ENCODE measurements at regions not wholly inside any gene's neighbourhood (a gene's known extent, or its start where the extent isn't known, plus 50 kb on each side); places are given as distances from the start of the nearest gene placed in this dataset.
"Not testable (repeated sequence)": the region's sequence is repeated elsewhere in the genome, so short reads cannot be mapped to it uniquely, and the experiment has no call there.

DNA sequence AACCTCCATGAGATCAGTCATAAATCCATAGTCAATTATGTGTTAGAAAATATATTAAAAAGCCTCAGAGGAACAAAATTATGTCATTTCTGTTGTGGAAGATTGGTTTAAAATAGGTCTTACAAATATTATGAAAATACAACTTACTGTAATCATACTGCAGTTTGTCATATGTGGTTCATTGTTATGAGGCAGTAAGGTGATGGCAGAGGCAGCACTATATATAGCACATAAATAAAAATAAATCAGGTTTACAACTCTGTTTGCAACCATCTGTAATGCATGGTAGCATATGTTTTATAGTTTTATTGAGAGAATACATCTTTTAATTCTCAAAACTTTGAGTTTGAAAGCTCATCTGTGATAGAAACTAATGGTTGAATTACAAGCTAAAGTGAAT, 651.4 kb downstream of the PCDH11X start:
- DNase-seq (ENCODE audit: low read depth): not testable (repeated sequence)

DNA sequence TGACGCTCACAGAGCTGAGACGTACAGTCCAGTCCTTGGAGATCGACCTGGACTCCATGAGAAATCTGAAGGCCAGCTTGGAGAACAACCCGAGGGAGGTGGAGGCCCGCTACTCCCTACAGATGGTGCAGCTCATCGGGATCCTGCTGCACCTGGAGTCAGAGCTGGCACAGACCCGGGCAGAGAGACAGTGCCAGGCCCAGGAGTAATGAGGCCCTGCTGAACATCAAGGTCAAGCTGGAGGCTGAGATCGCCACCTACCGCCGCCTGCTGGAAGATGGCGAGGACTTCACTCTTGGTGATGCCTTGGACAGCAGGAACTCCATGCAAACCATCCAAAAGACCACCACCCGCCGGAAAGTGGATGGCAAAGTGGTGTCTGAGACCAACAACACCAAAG, 681.4 kb downstream of the PCDH11X start:
- DNase-seq (ENCODE audit: low read depth): not testable (repeated sequence)

GRCh38 chrX:92480165-92480564, 701.0 kb downstream of the PCDH11X start:
- DNase-seq (ENCODE audit: low read depth): not testable (repeated sequence)

GRCh38 chrX:92485487-92485886, 706.3 kb downstream of the PCDH11X start:
- DNase-seq (ENCODE audit: low read depth): not testable (repeated sequence)

- DNase-seq (ENCODE audit: low read depth): not testable (repeated sequence)
Observed at GRCh38 chrX:92515270-92515669, 736.1 kb downstream of the PCDH11X start.

- not testable (repeated sequence) for DNase-seq (ENCODE audit: low read depth)
Observed at GRCh38 chrX:92528995-92529394, 749.8 kb downstream of the PCDH11X start.

DNA sequence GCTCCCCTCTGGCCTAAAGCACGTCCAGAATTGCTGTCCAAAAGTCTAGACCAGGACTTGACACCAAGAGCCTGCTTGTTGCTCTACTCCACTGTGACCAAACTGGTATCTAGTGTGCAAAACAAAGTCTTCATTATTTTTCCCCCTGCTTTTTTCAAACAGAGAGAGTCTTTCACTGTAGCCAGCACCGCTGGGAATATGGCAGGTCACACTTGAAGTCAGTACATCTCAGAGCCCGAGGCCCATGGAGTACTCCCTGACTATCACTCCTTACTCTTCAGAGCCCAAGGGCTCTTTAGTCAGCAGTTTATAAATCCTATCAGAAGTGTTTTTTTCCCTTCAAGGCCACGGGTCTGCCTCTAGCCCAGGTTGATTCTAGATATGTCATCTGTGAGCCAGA, 761.3 kb downstream of the PCDH11X start:
- not testable (repeated sequence) for DNase-seq (ENCODE audit: low read depth)

DNA sequence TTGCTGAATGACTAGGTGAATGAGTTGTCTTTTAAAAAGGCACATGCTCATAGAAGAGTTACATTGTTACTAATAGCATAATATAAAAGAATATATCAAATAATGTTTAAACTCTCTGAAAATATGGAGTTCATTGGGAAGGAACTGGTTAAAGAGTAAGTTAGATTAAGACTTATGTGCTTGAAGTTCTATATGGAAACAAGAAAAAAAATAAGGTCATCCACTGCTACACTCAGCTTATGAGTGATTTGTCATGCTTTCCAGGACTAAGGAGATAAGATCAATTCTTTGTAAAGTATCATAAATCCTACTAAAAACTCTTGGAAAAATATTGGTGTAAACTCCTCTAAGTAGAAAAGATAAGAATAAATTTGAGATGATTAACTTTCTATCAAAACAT, 779.1 kb downstream of the PCDH11X start:
- not testable (repeated sequence) for DNase-seq (ENCODE audit: low read depth)

DNA sequence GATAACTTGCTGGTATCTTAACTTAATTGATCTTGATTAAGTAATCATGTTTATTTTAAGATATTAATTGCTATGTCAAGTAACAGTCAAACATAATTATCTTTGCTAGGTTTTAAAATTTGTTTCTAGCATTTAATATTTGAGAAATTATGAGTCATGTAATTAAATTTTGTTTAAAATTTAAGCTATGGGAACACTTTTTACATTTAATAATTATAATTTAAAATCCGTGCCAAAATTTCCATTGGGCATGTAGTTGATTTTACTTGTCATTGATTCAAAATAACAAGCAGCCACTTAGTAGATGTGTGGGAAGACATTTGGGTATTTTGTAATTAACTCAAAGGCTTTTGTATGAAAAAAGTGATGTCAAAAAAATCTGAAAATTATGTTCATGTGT, 779.6 kb downstream of the PCDH11X start:
- DNase-seq (ENCODE audit: low read depth): not testable (repeated sequence)

DNA sequence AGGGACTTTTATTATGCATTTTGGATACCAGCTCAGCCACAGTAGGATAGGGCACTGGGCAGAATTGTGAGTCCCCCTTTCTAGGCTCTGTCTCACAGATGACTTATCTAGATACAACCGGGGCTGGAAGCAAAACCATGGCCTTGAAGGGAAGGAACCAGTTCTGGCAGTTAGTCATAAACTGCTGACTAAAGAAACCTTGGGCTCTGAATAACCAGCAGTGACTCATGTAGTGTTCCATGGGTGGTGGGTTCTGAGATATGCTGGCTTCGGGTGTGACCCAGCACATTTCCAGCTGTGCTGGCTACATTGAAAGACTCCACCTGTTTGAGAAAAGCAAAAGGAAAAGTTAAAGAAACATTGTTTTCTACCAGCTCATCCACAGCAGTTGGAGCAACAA, 780.9 kb downstream of the PCDH11X start:
- DNase-seq (ENCODE audit: low read depth): peak; percentile 53

DNA sequence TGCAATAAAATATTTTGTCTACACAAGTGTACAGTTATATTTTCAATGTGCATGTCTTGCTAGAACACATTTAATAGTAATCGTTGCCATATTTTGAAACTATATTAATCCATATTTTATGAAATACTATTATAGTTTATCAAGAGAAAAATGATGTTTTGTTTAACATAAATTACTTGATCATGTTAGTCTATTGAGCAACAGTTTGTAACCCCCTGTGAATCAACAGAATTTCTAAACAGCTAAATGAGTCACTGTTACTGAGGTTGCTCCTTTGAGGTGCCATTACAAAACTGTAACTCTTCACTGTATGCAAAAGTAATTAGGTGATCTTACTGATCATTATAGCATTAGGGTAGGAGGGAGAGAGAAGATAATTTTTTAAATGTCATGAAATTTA, 791.0 kb downstream of the PCDH11X start:
- peak; percentile 22 for DNase-seq (ENCODE audit: low read depth)

DNA sequence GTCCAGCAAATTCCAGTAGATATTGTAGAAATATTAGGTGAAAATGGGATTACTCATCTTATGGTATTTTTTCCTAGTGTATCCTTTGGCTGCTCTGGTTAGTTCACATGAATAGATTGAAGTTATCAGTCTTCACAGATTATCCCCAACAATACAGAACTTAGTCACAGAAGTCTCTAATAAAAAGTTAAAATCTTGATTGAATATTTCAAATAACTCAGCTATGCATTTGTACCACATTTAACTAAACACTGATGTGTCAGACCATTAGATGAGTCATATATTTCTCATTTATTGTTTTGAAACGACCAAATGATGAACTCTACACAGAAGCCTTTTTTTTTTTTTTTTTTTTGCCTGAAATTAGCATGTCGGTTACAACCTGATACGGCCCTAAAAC, 807.5 kb downstream of the PCDH11X start:
- not testable (repeated sequence) for DNase-seq (ENCODE audit: low read depth)

DNA sequence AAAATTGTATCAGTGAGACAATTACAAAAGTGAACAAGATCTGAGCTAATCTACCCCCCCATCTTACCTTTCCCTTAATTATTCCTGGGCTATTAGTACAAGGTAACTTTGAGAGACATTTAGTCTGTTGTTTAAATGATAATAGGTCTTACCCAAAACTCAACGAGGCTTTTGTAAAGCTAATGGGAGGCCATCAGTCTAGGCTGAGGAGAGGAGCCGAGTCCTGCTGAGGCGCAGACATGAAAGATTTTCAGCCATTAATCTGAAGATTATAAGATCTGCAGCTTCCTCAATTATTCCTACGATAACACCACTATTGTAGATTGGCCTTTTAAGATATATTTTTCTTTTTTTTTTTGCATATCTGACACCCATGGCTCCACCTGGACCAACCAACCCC, 810.5 kb downstream of the PCDH11X start:
- not testable (repeated sequence) for DNase-seq (ENCODE audit: low read depth)

DNA sequence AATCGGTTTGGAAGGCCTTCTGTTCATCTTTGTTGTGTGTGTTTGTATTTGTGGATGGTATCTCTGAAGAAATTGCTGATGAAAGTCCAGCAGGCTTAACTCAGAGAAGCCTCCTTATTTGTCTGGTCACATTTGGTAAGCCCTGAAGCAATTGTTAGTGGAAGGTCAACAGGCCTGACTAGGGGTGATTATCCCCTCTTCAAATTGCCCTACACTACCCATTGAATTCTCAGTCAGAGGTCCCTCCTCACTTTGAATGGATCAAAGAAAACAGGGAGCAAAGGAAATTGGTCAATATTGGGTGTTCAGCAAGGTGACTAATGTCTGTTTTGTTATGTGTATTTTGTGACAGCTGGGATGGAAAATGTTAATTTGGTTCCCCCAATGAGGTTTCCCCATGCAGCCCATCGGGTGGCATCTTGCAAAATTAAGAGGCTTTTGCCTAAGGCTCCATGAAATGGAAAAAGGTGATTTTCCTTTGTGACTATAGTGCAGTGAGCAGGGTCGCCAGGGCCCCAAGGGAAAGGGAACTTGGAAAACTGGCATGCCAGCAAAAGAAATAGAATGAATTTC, 811.6 kb downstream of the PCDH11X start:
- DNase-seq (ENCODE audit: low read depth): not testable (repeated sequence)

GRCh38 chrX:92611517-92611916, 832.3 kb downstream of the PCDH11X start:
- not testable (repeated sequence) for DNase-seq (ENCODE audit: low read depth)

- not testable (repeated sequence) for DNase-seq (ENCODE audit: low read depth)
Observed at GRCh38 chrX:92626699-92627098, 847.5 kb downstream of the PCDH11X start.

- DNase-seq (ENCODE audit: low read depth): not testable (repeated sequence)
Observed at GRCh38 chrX:92657593-92657992, 878.4 kb downstream of the PCDH11X start.

DNA sequence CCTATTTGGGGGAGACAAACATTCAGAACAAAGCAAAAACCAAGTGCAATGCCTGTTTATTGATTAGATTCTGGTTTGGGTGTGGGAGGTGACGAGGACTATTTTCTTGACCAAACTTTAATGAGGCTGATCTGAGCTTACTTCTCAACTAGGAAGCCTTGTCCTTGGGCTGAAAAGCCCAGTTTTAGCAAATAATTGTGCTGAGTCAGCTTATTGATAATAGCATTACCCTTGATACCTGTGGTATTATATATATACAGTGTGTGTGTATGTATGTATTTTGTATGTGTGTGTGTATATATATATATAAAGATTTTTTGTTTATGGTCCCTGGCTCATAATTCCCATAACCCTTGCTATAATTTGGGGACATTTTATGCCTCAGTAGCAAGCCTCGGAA, 880.6 kb downstream of the PCDH11X start:
- not testable (repeated sequence) for DNase-seq (ENCODE audit: low read depth)

GRCh38 chrX:92692796-92693195, 913.6 kb downstream of the PCDH11X start:
- DNase-seq (ENCODE audit: low read depth): not testable (repeated sequence)

DNA sequence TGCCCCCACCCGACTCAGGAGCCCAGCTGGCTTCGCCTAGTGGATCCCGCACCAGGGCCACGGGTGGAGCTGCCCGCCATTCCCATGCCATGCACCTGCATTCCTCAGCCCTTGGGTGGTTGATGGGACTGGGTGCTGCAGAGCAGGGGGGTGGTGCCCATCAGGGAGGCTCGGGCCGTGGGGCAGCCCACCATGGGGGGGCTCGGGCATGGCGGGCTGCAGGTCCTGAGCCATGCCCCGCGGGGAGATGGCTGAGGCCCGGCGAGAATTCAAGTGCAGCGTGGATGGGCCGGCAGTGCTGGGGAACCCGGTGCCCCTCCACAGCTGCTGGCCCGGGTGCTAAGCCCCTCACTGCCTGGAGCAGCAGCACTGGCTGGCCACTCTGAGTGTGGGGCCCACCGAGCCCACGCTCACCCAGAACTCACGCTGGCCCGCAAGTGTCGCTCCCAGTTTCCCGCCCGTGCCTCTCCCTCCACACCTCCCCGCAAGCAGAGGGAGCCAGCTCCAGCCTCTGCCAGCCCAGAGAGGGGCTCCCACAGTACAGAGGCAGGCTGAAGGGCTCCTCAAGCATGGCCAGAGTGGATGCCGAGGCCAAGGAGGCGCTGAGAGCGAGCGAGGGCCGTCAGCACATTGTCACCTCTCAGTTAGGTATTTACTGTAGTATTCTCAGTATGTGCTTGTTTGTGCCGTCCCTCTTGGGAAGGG, 920.4 kb downstream of the PCDH11X start:
- not testable (repeated sequence) for DNase-seq (ENCODE audit: low read depth)

GRCh38 chrX:92709784-92710183, 930.6 kb downstream of the PCDH11X start:
- DNase-seq (ENCODE audit: low read depth): not testable (repeated sequence)
